A673 (cell line): ENCODE measurements at regions not wholly inside any gene's neighbourhood (a gene's known extent, or its start where the extent isn't known, plus 50 kb on each side); places are given as distances from the start of the nearest gene placed in this dataset.

Experiments used
- CTCF ChIP-seq: fragments of 300-800, 200-600 bp; sonication (generic); conservative IDR thresholded peaks from 2 replicates; pipeline ENCODE4 v1.5.1; 2017; ENCODE audit warnings: low read depth, mild to moderate bottlenecking, antibody characterized with exemption, low read length, moderate library complexity, mixed read lengths
- EZH2 ChIP-seq: fragments of 200-600 bp; sonication (generic); IDR thresholded peaks from 2 replicates; pipeline ENCODE4 v1.6.1; 2017; ENCODE audit warnings: borderline replicate concordance, low read depth, mild to moderate bottlenecking, mixed read lengths, antibody characterized with exemption, low read length; ENCODE audit not compliant: poor library complexity, severe bottlenecking

- TF ChIP-seq CTCF = no peak
- TF ChIP-seq EZH2 = no peak
Observed at GRCh38 chr9:27925815-27926214, 352.5 kb upstream of the C9orf72 start.
